Right lobe of liver (tissue), 6 donors: ENCODE measurements at regions not wholly inside any gene's neighbourhood (a gene's known extent, or its start where the extent isn't known, plus 50 kb on each side); places are given as distances from the start of the nearest gene placed in this dataset.
A peak's percentile ranks its signal among the peaks of the same experiment; 100 is the strongest.

Experiments
- ATAC-seq, 4 donors: fragments of 200-7000 bp; cut with Tn5 transposase; one replicate each; pipeline ENCODE4 v1.9.1; 2020; ENCODE audit warnings: mild to moderate bottlenecking in 4 of 4, moderate library complexity in 4 of 4
- DNase-seq, 3 donors: peaks; one replicate each; pipeline ENCODE4 v3.0.0-alpha.2; 2020
- H3K27ac ChIP-seq, 3 donors: fragments of 200-600 bp; one replicate each; pipeline ENCODE4 v1.8.0; 2022
- H3K27me3 ChIP-seq, 2 donors: fragments of 200-600 bp; one replicate each; pipeline ENCODE4 v1.8.0; 2022
- H3K36me3 ChIP-seq, 4 donors: fragments of 200-600 bp; sonication (generic) in 1 of 4; one replicate each; pipeline versions ENCODE4 v1.5.1 to v1.8.0; 2017 to 2022; ENCODE audit warnings: control low read depth in 1 of 4
- H3K4me1 ChIP-seq, 4 donors: fragments of 200-600 bp; sonication (generic) in 1 of 4; one replicate each; pipeline versions ENCODE4 v1.5.1 to v1.8.0; 2017 to 2022; ENCODE audit warnings: control low read depth in 1 of 4
- H3K4me3 ChIP-seq, 3 donors: fragments of 200-600 bp; one replicate each; pipeline ENCODE4 v1.8.0; 2022
- H3K9me3 ChIP-seq, 4 donors: fragments of 200-600 bp; sonication (generic) in 1 of 4; one replicate each; pipeline versions ENCODE4 v1.5.1 to v1.8.0; 2017 to 2022; ENCODE audit warnings: control low read depth in 1 of 4
- CTCF ChIP-seq, 4 donors: fragments of 200-600 bp in 3 of 4; fragments of 450-650 bp in 1 of 4; IDR thresholded peaks; one replicate each; pipeline versions ENCODE4 v1.5.1 to v1.8.0; 2016 to 2022; ENCODE audit warnings: antibody characterized with exemption in 4 of 4, mild to moderate bottlenecking in 2 of 4
- POLR2A ChIP-seq: fragments of 450-650 bp; IDR thresholded peaks from one replicate; pipeline ENCODE4 v1.6.1; 2017; ENCODE audit warnings: antibody characterized with exemption, mild to moderate bottlenecking
- WGBS: methylation state at CpG from one replicate; pipeline ENCODE4 v1.1.6; 2018; ENCODE audit warnings: low coverage, low lambda C conversion rate; ENCODE audit not compliant: insufficient coverage; ENCODE audit errors: missing lambda C conversion rate; 5-methylcytosine and 5-hydroxymethylcytosine counted together
- intact Hi-C, 2 donors: fragments of 100-400 bp; cut with DNase I; formaldehyde crosslinking; loops; one replicate each; pipeline versions ENCODE4 v1.11.2 to v1.14.1; 2022
- donor health status: DM: no; HTN: yes; CAD: no.
- donor health status: DM: no; HTN: no; CAD: no.
- donor health status: DM: no; HTN: no; CAD: no.
- donor health status: DM: no; HTN: yes; CAD: no.
- donor health status: DM: no; HTN: yes; CAD: no.

- Histone ChIP-seq H3K27ac (no peak overlapping the region), H3K36me3 (no peaks in the 10 kb centered on the region), H3K4me1 (no peaks in the 10 kb centered on the region), H3K27me3 (no peaks in the 10 kb centered on the region), H3K4me3 (no peak overlapping the region), H3K9me3 (no peaks in the 10 kb centered on the region)
- intact Hi-C loops = no loop called here
- ATAC-seq (no peak), DNase-seq (peak in 1 of 3 donors; percentile 31)
- TF ChIP-seq POLR2A (no peak), CTCF (IDR thresholded peaks at IDR 0.05) (no peak)
- WGBS = 80% methylated on average over 4 of the region's 9 CpGs
These were observed 731.2 kb downstream of the BRD1 start for GRCh38 chr22:49096476-49096875.

- TF ChIP-seq CTCF (IDR thresholded peaks at IDR 0.05) = no peak
- no peak for TF ChIP-seq POLR2A
- DNase-seq (peak in 1 of 3 donors; percentile 39), ATAC-seq (no peak)
- no peak overlapping the region for H3K4me3 ChIP-seq
- no peak overlapping the region for H3K27ac ChIP-seq
- H3K4me1 ChIP-seq = no peaks in the 10 kb centered on the region
- 78% methylated on average over 8 of the region's 19 CpGs for WGBS
- H3K27me3 ChIP-seq = no peaks in the 10 kb centered on the region
- no peaks in the 10 kb centered on the region for H3K9me3 ChIP-seq
- intact Hi-C loops = no loop called here
- H3K36me3 ChIP-seq = no peaks in the 10 kb centered on the region
These were observed 732.3 kb downstream of the BRD1 start for GRCh38 chr22:49095366-49095765.

- 57% methylated on average over 4 of the region's 18 CpGs for WGBS
- no peaks in the 10 kb centered on the region for H3K36me3 ChIP-seq
- TF ChIP-seq POLR2A = no peak
- no peak for TF ChIP-seq CTCF (IDR thresholded peaks at IDR 0.05)
- intact Hi-C loops = no loop called here
- ATAC-seq (no peak), DNase-seq (peak in 1 of 3 donors; percentile 35)
- H3K4me3 ChIP-seq = no peak overlapping the region
- no peaks in the 10 kb centered on the region for H3K9me3 ChIP-seq
- H3K4me1 ChIP-seq = no peaks in the 10 kb centered on the region
- no peak overlapping the region for H3K27ac ChIP-seq
- H3K27me3 ChIP-seq = no peaks in the 10 kb centered on the region
These were observed 732.8 kb downstream of the BRD1 start for GRCh38 chr22:49094858-49095257.

- Histone ChIP-seq H3K4me1 (no peaks in the 10 kb centered on the region), H3K27me3 (no peaks in the 10 kb centered on the region), H3K27ac (no peak overlapping the region), H3K36me3 (no peaks in the 10 kb centered on the region), H3K4me3 (no peak overlapping the region), H3K9me3 (no peaks in the 10 kb centered on the region)
- intact Hi-C loops = no loop called here
- 55% methylated on average over 6 of the region's 7 CpGs for WGBS
- TF ChIP-seq CTCF (IDR thresholded peaks at IDR 0.05) (no peak), POLR2A (no peak)
- ATAC-seq (no peak), DNase-seq (no peak)
These were observed 733.5 kb downstream of the BRD1 start for GRCh38 chr22:49094151-49094550.

- intact Hi-C loops = no loop called here
- Histone ChIP-seq H3K4me1 (no peaks in the 10 kb centered on the region), H3K27ac (no peak overlapping the region), H3K27me3 (no peaks in the 10 kb centered on the region), H3K4me3 (no peak overlapping the region), H3K36me3 (no peaks in the 10 kb centered on the region), H3K9me3 (no peaks in the 10 kb centered on the region)
- 75% methylated on average over 7 of the region's 23 CpGs for WGBS
- ATAC-seq = no peak
- peak in 1 of 3 donors; percentile 34 for DNase-seq
- no peak for TF ChIP-seq POLR2A
- TF ChIP-seq CTCF (IDR thresholded peaks at IDR 0.05) = no peak
These were observed 734.3 kb downstream of the BRD1 start for GRCh38 chr22:49093192-49093880.
